Activated CD4-positive, alpha-beta T cell treated with anti-CD3 and anti-CD28 coated beads, Interleukin-2, amount 10 ng/mL, durations not matched to agents 7 days and 5 days (primary cell): ENCODE measurements at regions not wholly inside any gene's neighbourhood (a gene's known extent, or its start where the extent isn't known, plus 50 kb on each side); places are given as distances from the start of the nearest gene placed in this dataset.
"Not testable (repeated sequence)": the region's sequence is repeated elsewhere in the genome, so short reads cannot be mapped to it uniquely, and the experiment has no call there.

Source experiments
- CTCF ChIA-PET: fragments of 350-600 bp; sonication (Branson Sonifier 250); formaldehyde crosslinking; loops from one replicate; lab custom pipeline; 2021; ENCODE audit warnings: antibody characterized with exemption; lab: Charles Lee
- POLR2A ChIA-PET: fragments of 350-600 bp; sonication (Branson Sonifier 250); formaldehyde crosslinking; loops from one replicate; lab custom pipeline; 2021; ENCODE audit warnings: antibody characterized with exemption; lab: Charles Lee
- DNase-seq: peaks from one replicate; pipeline ENCODE4 v3.0.0-alpha.2; 2020
- H3K27ac Mint-ChIP-seq: one replicate; pipeline ENCODE4 v1.8.0; 2021; ENCODE audit warnings: mild to moderate bottlenecking, moderate library complexity, mixed read lengths
- H3K27me3 Mint-ChIP-seq: one replicate; pipeline ENCODE4 v1.8.0; 2021; ENCODE audit warnings: mixed read lengths
- H3K36me3 Mint-ChIP-seq: one replicate; pipeline ENCODE4 v1.8.0; 2021; ENCODE audit warnings: low read depth, mixed read lengths
- H3K4me1 Mint-ChIP-seq: one replicate; pipeline ENCODE4 v1.8.0; 2021; ENCODE audit warnings: mixed read lengths
- H3K4me3 Mint-ChIP-seq: one replicate; pipeline ENCODE4 v1.8.0; 2021; ENCODE audit warnings: mild to moderate bottlenecking, moderate library complexity, mixed read lengths
- H3K9me3 Mint-ChIP-seq: one replicate; pipeline ENCODE4 v1.8.0; 2021; ENCODE audit warnings: mixed read lengths

DNA sequence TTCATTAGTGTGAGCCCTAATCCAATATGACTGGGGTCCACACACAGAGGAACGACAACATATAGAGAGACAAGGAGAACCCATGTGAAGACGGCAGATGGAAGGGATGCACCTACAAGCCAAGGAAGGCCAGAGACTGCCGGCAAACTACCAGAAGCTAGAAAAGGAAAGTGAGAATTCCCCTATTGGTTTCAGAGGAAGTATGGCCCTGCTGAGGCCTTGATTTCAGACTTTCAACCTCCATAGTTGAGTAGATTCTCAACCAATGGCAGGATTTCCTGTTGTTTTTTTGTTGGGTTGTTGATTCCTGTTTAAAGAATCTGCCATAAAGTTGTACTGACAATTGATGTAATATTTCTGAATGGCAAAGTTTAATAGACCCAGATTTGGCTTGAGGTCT, 241.5 kb downstream of the SATB2 start:
- H3K36me3 Mint-ChIP-seq, result no peaks in the 10 kb centered on the region
- ChIA-PET POLR2A (no interaction called here), CTCF (no interaction called here)
- no peak overlapping the region for H3K27ac Mint-ChIP-seq
- no peaks in the 10 kb centered on the region for H3K27me3 Mint-ChIP-seq
- DNase-seq, result no peak
- no peak overlapping the region for H3K4me3 Mint-ChIP-seq
- peaks cover 4% of the 10 kb centered on the region for H3K9me3 Mint-ChIP-seq
- no peaks in the 10 kb centered on the region for H3K4me1 Mint-ChIP-seq

DNA sequence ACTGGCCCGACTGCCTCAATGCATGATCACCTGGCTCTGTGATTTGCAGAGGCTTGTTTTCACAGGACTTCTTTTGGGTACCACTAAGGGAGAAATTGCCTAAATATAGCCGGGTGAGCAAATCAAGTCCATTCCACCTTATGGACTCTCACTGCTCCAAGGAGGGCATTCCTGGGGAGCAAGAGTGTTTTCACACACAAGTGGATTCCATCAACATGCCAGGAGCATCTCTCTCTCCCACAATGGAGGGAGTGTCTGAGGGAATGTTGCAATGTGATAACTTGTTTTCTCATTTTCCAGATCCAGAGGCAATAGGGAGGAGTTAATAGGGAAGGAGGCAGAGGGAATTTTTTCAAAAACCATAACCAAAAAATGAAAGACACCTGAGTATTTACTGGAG, 250.7 kb downstream of the SATB2 start:
- H3K4me3 Mint-ChIP-seq, result no peak overlapping the region
- H3K36me3 Mint-ChIP-seq, result no peaks in the 10 kb centered on the region
- no peaks in the 10 kb centered on the region for H3K27me3 Mint-ChIP-seq
- no peak overlapping the region for H3K27ac Mint-ChIP-seq
- ChIA-PET CTCF (no interaction called here), POLR2A (no interaction called here)
- DNase-seq, result no peak
- peaks cover 2% of the 10 kb centered on the region for H3K9me3 Mint-ChIP-seq
- H3K4me1 Mint-ChIP-seq, result no peaks in the 10 kb centered on the region

- ChIA-PET POLR2A (no interaction called here), CTCF (no interaction called here)
- Mint-ChIP-seq H3K27me3 (no peaks in the 10 kb centered on the region), H3K4me1 (no peaks in the 10 kb centered on the region), H3K4me3 (no peak overlapping the region), H3K27ac (no peak overlapping the region), H3K36me3 (no peaks in the 10 kb centered on the region), H3K9me3 (no peaks in the 10 kb centered on the region)
- DNase-seq, result no peak
These were observed 251.2 kb downstream of the SATB2 start for GRCh38 chr2:199206536-199206935.

- no peaks in the 10 kb centered on the region for H3K9me3 Mint-ChIP-seq
- POLR2A ChIA-PET, result no interaction called here
- no peaks in the 10 kb centered on the region for H3K36me3 Mint-ChIP-seq
- no peak overlapping the region for H3K27ac Mint-ChIP-seq
- no peak overlapping the region for H3K4me3 Mint-ChIP-seq
- no peaks in the 10 kb centered on the region for H3K4me1 Mint-ChIP-seq
- no peaks in the 10 kb centered on the region for H3K27me3 Mint-ChIP-seq
- CTCF ChIA-PET, result no interaction called here
- DNase-seq, result no peak
These were observed 254.8 kb downstream of the SATB2 start for GRCh38 chr2:199202964-199203363.

DNA sequence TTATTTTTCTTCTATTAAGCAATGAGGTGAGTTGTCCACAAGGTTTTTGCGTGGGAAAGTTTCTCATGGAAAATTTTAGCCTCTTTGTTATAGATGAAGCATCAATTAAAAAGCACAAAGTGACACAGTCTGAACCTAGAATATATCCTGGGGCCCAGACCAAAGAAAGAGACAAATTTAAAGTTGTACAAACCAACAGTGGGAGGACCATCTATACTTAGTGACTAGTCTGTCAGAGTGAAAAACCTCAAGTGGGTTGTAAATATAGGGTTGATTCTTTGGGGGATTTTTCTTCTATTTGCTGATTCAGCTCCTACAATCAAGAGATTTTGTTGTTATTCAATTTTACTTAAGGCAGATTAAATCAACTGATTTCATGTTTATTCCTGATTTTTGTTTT, 256.2 kb downstream of the SATB2 start:
- Mint-ChIP-seq H3K4me3 (no peak overlapping the region), H3K9me3 (no peaks in the 10 kb centered on the region), H3K36me3 (no peaks in the 10 kb centered on the region), H3K27ac (no peak overlapping the region), H3K27me3 (no peaks in the 10 kb centered on the region), H3K4me1 (no peaks in the 10 kb centered on the region)
- no peak for DNase-seq
- CTCF ChIA-PET, result no interaction called here
- POLR2A ChIA-PET, result no interaction called here

- H3K4me1 Mint-ChIP-seq, result no peaks in the 10 kb centered on the region
- ChIA-PET CTCF (no interaction called here), POLR2A (no interaction called here)
- no peaks in the 10 kb centered on the region for H3K27me3 Mint-ChIP-seq
- H3K27ac Mint-ChIP-seq, result no peak overlapping the region
- H3K9me3 Mint-ChIP-seq, result no peaks in the 10 kb centered on the region
- DNase-seq, result no peak
- H3K4me3 Mint-ChIP-seq, result no peak overlapping the region
- no peaks in the 10 kb centered on the region for H3K36me3 Mint-ChIP-seq
These were observed 257.9 kb downstream of the SATB2 start for GRCh38 chr2:199199797-199200196.

- CTCF ChIA-PET, result no interaction called here
- Mint-ChIP-seq H3K36me3 (no peaks in the 10 kb centered on the region), H3K9me3 (no peaks in the 10 kb centered on the region), H3K4me1 (no peaks in the 10 kb centered on the region), H3K27me3 (no peaks in the 10 kb centered on the region), H3K4me3 (no peak overlapping the region), H3K27ac (no peak overlapping the region)
- DNase-seq, result no peak
- POLR2A ChIA-PET, result no interaction called here
These were observed 260.3 kb downstream of the SATB2 start for GRCh38 chr2:199197448-199197847.

GRCh38 chr2:199196686-199197085, 261.1 kb downstream of the SATB2 start:
- ChIA-PET CTCF (no interaction called here), POLR2A (no interaction called here)
- Mint-ChIP-seq H3K4me1 (no peaks in the 10 kb centered on the region), H3K36me3 (no peaks in the 10 kb centered on the region), H3K27ac (no peak overlapping the region), H3K9me3 (no peaks in the 10 kb centered on the region), H3K27me3 (no peaks in the 10 kb centered on the region), H3K4me3 (no peak overlapping the region)
- no peak for DNase-seq

GRCh38 chr2:199195927-199196502, 261.7 kb downstream of the SATB2 start:
- Mint-ChIP-seq H3K4me1 (no peaks in the 10 kb centered on the region), H3K36me3 (no peaks in the 10 kb centered on the region), H3K4me3 (no peak overlapping the region), H3K27me3 (no peaks in the 10 kb centered on the region), H3K9me3 (no peaks in the 10 kb centered on the region), H3K27ac (no peak overlapping the region)
- ChIA-PET CTCF (no interaction called here), POLR2A (no interaction called here)
- no peak for DNase-seq

DNA sequence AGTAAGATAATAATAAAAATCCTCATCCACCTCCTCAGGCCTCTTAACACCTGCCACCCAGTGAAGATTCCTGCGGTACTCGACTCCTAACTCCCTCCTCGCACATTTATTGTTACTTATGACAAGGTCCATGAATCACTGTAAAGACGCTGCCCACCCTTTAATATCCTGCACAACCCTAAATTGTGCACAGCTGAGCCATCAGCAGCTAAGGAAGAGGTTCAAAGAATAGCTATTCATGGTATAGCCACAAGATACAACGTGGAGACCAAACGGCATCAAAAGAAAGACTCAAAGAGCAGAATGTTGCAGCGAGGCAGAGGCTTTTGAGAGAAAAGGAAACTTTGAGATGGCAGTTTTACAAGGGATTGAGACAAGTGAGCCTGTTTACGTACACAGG, 266.3 kb downstream of the SATB2 start:
- no peaks in the 10 kb centered on the region for H3K4me1 Mint-ChIP-seq
- H3K36me3 Mint-ChIP-seq, result no peaks in the 10 kb centered on the region
- POLR2A ChIA-PET, result no interaction called here
- H3K4me3 Mint-ChIP-seq, result no peak overlapping the region
- no peak for DNase-seq
- H3K27ac Mint-ChIP-seq, result no peak overlapping the region
- H3K27me3 Mint-ChIP-seq, result no peaks in the 10 kb centered on the region
- CTCF ChIA-PET, result no interaction called here
- no peaks in the 10 kb centered on the region for H3K9me3 Mint-ChIP-seq

DNA sequence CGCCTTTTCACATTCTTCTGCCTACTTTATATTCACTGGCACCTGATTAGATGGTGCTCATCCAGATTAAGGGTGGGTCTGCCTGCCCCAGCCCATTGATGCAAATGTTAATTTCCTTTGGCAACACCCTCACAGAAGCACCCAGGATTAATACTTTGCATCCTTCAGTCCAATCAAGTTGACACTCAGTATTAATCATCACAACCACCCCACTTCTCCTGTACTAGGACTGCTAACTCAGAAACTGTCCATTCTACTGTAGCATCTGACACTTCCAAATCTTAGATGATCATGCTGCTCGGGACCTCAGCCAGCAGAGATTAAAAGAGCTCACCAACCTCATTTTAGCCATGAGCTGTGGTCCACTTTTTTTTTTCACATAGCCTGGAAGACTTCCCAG, 268.5 kb downstream of the SATB2 start:
- H3K36me3 Mint-ChIP-seq, result no peaks in the 10 kb centered on the region
- H3K4me3 Mint-ChIP-seq, result no peak overlapping the region
- no peak overlapping the region for H3K27ac Mint-ChIP-seq
- ChIA-PET POLR2A (no interaction called here), CTCF (no interaction called here)
- H3K4me1 Mint-ChIP-seq, result no peaks in the 10 kb centered on the region
- H3K9me3 Mint-ChIP-seq, result no peaks in the 10 kb centered on the region
- no peaks in the 10 kb centered on the region for H3K27me3 Mint-ChIP-seq
- no peak for DNase-seq

DNA sequence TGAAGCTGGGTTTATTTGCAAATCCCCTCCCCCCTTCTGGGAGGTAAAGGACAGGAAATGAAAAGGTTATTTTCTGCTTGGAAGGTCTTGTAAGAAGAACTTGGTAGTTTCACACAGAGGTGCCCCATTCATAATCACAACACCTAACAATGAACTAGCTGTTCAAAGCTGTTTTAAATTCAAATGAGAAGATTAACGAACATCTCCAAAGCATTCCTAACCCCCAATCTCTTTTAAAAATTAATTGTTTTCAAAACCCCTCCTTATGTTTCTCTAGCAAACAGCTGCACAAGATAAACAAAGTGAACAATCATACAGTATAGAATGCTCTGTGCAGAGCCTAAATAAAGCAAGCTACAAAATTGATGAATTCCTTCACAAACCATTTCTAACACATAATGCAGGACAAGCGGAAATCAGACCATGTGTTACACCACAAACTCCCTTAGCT, 271.4 kb downstream of the SATB2 start:
- Mint-ChIP-seq H3K27me3 (no peaks in the 10 kb centered on the region), H3K9me3 (no peaks in the 10 kb centered on the region), H3K36me3 (no peaks in the 10 kb centered on the region), H3K27ac (no peak overlapping the region), H3K4me1 (no peaks in the 10 kb centered on the region), H3K4me3 (no peak overlapping the region)
- no peak for DNase-seq
- ChIA-PET POLR2A (no interaction called here), CTCF (no interaction called here)

- DNase-seq, H3K4me1 Mint-ChIP-seq, H3K9me3 Mint-ChIP-seq, H3K4me3 Mint-ChIP-seq, H3K27me3 Mint-ChIP-seq, POLR2A ChIA-PET, CTCF ChIA-PET, H3K27ac Mint-ChIP-seq, H3K36me3 Mint-ChIP-seq: not testable (repeated sequence)
These were observed 272.6 kb downstream of the SATB2 start for GRCh38 chr2:199185174-199185573.

DNA sequence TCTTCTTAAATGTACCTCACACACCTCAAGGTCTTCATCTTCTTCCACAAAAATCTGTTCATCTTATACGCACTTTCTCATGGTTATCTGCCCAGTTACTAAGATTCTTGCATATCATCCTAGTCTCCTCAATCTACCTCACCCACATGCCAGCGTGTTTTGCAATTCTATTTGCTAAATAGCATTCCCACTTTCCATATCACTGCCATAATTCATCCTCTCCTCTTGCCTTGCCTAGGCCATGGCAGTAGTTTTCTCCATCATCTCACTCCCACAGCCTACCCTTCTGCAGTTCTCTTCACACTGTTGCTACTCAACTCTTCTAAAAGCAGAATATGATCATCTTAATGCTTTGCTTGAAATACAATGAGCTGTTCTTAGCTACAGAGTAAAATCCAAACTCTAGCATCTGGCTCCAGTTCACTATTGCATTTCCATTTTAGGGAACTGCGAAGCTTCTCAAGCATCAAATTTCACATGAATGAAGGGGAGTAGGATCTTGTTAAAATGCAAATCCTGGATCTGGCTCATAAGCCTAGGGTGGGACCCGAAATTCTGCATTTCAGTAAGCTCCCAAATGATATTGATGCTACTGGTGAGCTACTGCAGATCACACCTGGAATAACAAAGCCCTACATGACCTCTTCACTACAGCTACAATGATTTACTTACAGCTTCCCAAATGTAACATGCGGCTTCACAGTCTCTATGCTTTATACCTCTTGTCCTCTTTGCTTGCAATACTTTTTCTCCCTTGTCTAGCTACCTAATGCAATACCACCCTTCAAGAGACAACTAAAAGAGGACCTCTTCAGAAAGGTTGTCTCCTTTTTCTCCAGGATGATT, 293.9 kb downstream of the SATB2 start:
- H3K4me3 Mint-ChIP-seq, result no peak overlapping the region
- no peaks in the 10 kb centered on the region for H3K36me3 Mint-ChIP-seq
- ChIA-PET POLR2A (no interaction called here), CTCF (no interaction called here)
- H3K9me3 Mint-ChIP-seq, result no peaks in the 10 kb centered on the region
- no peaks in the 10 kb centered on the region for H3K4me1 Mint-ChIP-seq
- no peak for DNase-seq
- H3K27me3 Mint-ChIP-seq, result no peaks in the 10 kb centered on the region
- no peak overlapping the region for H3K27ac Mint-ChIP-seq
